HPDE6-E6E7 (cell line): ENCODE measurements at regions not wholly inside any gene's neighbourhood (a gene's known extent, or its start where the extent isn't known, plus 50 kb on each side); places are given as distances from the start of the nearest gene placed in this dataset.

Experiments used
- DNase-seq: peaks from one replicate; pipeline ENCODE4 v3.0.0; 2011; ENCODE audit warnings: missing footprints; ENCODE audit errors: extremely low spot score

GRCh38 chr7:22005151-22005550 lies 59.5 kb upstream of the CDCA7L start:
- no peak for DNase-seq

- DNase-seq = no peak
Observed at GRCh38 chr7:22002726-22003125, 57.0 kb upstream of the CDCA7L start.

DNA sequence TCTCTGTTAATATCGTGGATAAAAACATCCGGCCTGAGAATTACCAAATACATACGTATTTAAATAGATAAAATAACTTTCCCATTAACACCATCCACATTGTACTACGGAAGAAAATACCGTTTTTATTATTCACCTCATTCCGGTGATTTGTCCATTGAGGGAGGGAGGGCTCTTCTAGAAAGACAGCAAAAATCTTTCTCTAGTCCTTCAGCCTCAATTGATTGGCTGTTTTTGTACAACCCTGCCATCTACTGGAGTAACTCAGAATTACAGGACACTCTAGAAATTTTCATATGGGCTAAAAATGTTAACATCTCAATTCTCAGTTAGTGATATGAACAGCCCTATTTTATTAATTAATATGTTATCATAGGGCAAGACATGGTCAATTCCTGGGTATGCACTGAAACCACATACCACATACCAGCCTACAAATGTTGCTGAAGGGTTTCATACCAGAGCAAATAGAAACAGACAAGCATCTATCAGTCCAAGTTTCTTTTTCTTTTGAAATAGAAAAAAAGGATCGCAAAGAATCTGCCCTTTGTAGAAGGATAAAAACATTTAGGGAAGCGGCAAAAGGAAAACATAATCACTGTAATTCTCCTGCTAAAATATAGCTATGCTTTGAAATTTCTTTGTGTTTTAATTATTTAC lies 55.8 kb upstream of the CDCA7L start:
- DNase-seq = peak; percentile 80

GRCh38 chr7:21999896-22000295 lies 54.2 kb upstream of the CDCA7L start:
- DNase-seq = no peak

DNA sequence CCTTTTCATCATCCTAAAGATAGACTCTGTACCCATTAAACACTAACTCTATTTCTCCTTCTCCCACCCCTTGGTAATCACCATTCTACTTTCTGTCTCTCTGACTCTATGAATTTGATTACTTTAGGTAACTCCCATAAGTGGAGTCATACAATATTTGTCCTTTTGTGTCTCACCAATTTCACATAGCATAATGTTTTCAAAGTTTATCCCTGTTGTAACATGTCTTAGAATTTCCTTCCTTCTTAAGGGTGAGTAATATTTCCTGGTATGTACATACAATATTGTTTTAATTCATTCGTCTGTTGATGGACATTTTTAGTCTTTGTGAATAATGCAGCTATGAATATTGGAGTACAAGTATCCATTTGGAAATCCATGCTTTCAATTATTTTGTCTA lies 50.9 kb upstream of the CDCA7L start:
- peak; percentile 38 for DNase-seq
